GM23338 (cell line): ENCODE measurements at regions not wholly inside any gene's neighbourhood (a gene's known extent, or its start where the extent isn't known, plus 50 kb on each side); places are given as distances from the start of the nearest gene placed in this dataset.

Source experiments
- ATAC-seq: fragments of 200-7000 bp; cut with Tn5 transposase; 3 replicates; pipeline ENCODE4 v1.9.1; 2020
- DNase-seq: peaks from one replicate; pipeline ENCODE4 v3.0.0-alpha.2; 2015; ENCODE audit warnings: low spot score
- H2AFZ ChIP-seq: fragments of 200-600 bp; sonication (generic); 2 replicates; pipeline ENCODE4 v1.8.0; 2016; ENCODE audit warnings: antibody characterized with exemption, mild to moderate bottlenecking, moderate library complexity
- H3F3A ChIP-seq: fragments of 200-600 bp; sonication (generic); replicated peaks from 2 replicates; pipeline ENCODE4 v1.8.0; 2017; ENCODE audit warnings: antibody characterized with exemption, mixed run types, low read depth
- H3K27ac ChIP-seq: fragments of 200-600 bp; sonication (generic); 2 replicates; pipeline ENCODE4 v1.6.1; 2016; ENCODE audit warnings: low read depth
- H3K27me3 ChIP-seq: fragments of 200-600 bp; sonication (generic); 2 replicates; pipeline ENCODE4 v1.8.0; 2016; ENCODE audit warnings: mild to moderate bottlenecking, mixed run types, moderate library complexity; ENCODE audit not compliant: insufficient read depth
- H3K36me3 ChIP-seq: fragments of 200-600 bp; sonication (generic); 2 replicates; pipeline ENCODE4 v1.8.0; 2016; ENCODE audit warnings: mild to moderate bottlenecking; ENCODE audit not compliant: insufficient read depth
- H3K4me1 ChIP-seq: fragments of 200-600 bp; sonication (generic); 2 replicates; pipeline ENCODE4 v1.8.0; 2016; ENCODE audit warnings: mild to moderate bottlenecking, moderate library complexity; ENCODE audit not compliant: insufficient read depth
- H3K4me2 ChIP-seq: fragments of 200-600 bp; sonication (generic); 2 replicates; pipeline ENCODE4 v1.7.1; 2017; ENCODE audit warnings: mixed run types
- H3K4me3 ChIP-seq: fragments of 200-600 bp; sonication (generic); 2 replicates; pipeline ENCODE4 v1.6.1; 2016; ENCODE audit warnings: mixed run types
- H3K79me2 ChIP-seq: fragments of 200-600 bp; sonication (generic); replicated peaks from 2 replicates; pipeline ENCODE4 v1.8.0; 2017; ENCODE audit warnings: mild to moderate bottlenecking; ENCODE audit not compliant: insufficient read depth
- H3K9me2 ChIP-seq: fragments of 200-600 bp; sonication (generic); 2 replicates; pipeline ENCODE4 v1.8.0; 2017; ENCODE audit not compliant: insufficient read depth
- H4K20me1 ChIP-seq: fragments of 200-600 bp; sonication (generic); replicated peaks from 2 replicates; pipeline ENCODE4 v1.8.0; 2017; ENCODE audit warnings: mild to moderate bottlenecking; ENCODE audit not compliant: insufficient read depth
- H3K27ac Mint-ChIP-seq: 2 replicates; pipeline ENCODE4 v1.8.0; 2020; ENCODE audit warnings: inconsistent platforms, mild to moderate bottlenecking, moderate library complexity, mixed read lengths
- H3K27me3 Mint-ChIP-seq: 3 replicates; pipeline ENCODE4 v1.8.0; 2022; ENCODE audit warnings: low read depth, mild to moderate bottlenecking, moderate library complexity, mixed read lengths, inconsistent platforms; ENCODE audit not compliant: insufficient read depth, poor library complexity
- H3K36me3 Mint-ChIP-seq: 3 replicates; pipeline ENCODE4 v1.8.0; 2021; ENCODE audit warnings: low read depth, mild to moderate bottlenecking, inconsistent platforms, moderate library complexity, mixed read lengths
- H3K4me1 Mint-ChIP-seq: 3 replicates; pipeline ENCODE4 v1.8.0; 2020; ENCODE audit warnings: mild to moderate bottlenecking, inconsistent platforms, mixed read lengths
- H3K4me3 Mint-ChIP-seq: 3 replicates; pipeline ENCODE4 v1.8.0; 2021; ENCODE audit warnings: moderate library complexity, mild to moderate bottlenecking, inconsistent platforms, mixed read lengths
- H3K9me3 Mint-ChIP-seq: 3 replicates; pipeline ENCODE4 v1.8.0; 2020; ENCODE audit warnings: moderate library complexity, mild to moderate bottlenecking, inconsistent platforms, mixed read lengths
- CREB1 ChIP-seq: fragments of 250-450 bp; sonication (Bioruptor Pico); IDR thresholded peaks from 2 replicates; pipeline ENCODE4 v1.5.0; 2020; ENCODE audit warnings: low read depth, mild to moderate bottlenecking, moderate library complexity
- EZH2 ChIP-seq: fragments of 200-600 bp; sonication (generic); IDR thresholded peaks from one replicate; pipeline ENCODE4 v1.8.0; 2017; ENCODE audit warnings: antibody characterized with exemption, mild to moderate bottlenecking, low read depth; ENCODE audit not compliant: unreplicated experiment
- EZH2phosphoT487 ChIP-seq: fragments of 200-600 bp; sonication (generic); IDR thresholded peaks from one replicate; pipeline ENCODE4 v1.8.1; 2018; ENCODE audit warnings: antibody characterized with exemption; ENCODE audit not compliant: unreplicated experiment
- JUNB ChIP-seq: IDR thresholded peaks from one replicate; pipeline ENCODE4 v1.6.1; 2016; ENCODE audit warnings: antibody characterized with exemption; ENCODE audit not compliant: unreplicated experiment
- NANOG ChIP-seq: IDR thresholded peaks from 2 replicates; pipeline ENCODE4 v1.6.1; 2016; ENCODE audit warnings: antibody characterized with exemption, borderline replicate concordance
- POLR2AphosphoS5 ChIP-seq: IDR thresholded peaks from 2 replicates; pipeline ENCODE4 v1.6.1; 2016; ENCODE audit warnings: antibody characterized with exemption, low read depth
- STAT1 ChIP-seq: IDR thresholded peaks from one replicate; pipeline ENCODE4 v1.6.1; 2016; ENCODE audit warnings: antibody characterized with exemption; ENCODE audit not compliant: unreplicated experiment
- ZNF114 ChIP-seq: fragments of 250-450 bp; sonication (Bioruptor Pico); IDR thresholded peaks from 2 replicates; pipeline ENCODE4 v1.5.0; 2020; ENCODE audit warnings: mild to moderate bottlenecking, moderate library complexity
- ZNF331 ChIP-seq: fragments of 250-450 bp; sonication (Bioruptor Pico); IDR thresholded peaks from 2 replicates; pipeline ENCODE4 v1.5.0; 2020; ENCODE audit warnings: low read depth, mild to moderate bottlenecking, moderate library complexity
- TF ChIP-seq, protein P1 (sequence below), 2 experiments: fragments of 200-600 bp in 1 of 2; sonication (generic) in 1 of 2; conservative IDR thresholded peaks; 2 replicates each; pipeline versions ENCODE4 v1.5.1 to v1.6.1; 2016 to 2017; ENCODE audit warnings: antibody characterized with exemption in 2 of 2, low read depth in 2 of 2, mild to moderate bottlenecking in 2 of 2, moderate library complexity in 1 of 2
- TF ChIP-seq, protein P2 (sequence below): IDR thresholded peaks from 2 replicates; pipeline ENCODE4 v1.6.1; 2016; ENCODE audit warnings: antibody characterized with exemption
- TF ChIP-seq, protein P3 (sequence below): fragments of 250-450 bp; sonication (Bioruptor Pico); IDR thresholded peaks from 2 replicates; pipeline ENCODE4 v1.5.0; 2020; ENCODE audit warnings: mild to moderate bottlenecking, moderate library complexity
- TF ChIP-seq, protein P4 (sequence below): IDR thresholded peaks from one replicate; pipeline ENCODE4 v1.6.1; 2018; ENCODE audit warnings: antibody characterized with exemption; ENCODE audit not compliant: unreplicated experiment

DNA sequence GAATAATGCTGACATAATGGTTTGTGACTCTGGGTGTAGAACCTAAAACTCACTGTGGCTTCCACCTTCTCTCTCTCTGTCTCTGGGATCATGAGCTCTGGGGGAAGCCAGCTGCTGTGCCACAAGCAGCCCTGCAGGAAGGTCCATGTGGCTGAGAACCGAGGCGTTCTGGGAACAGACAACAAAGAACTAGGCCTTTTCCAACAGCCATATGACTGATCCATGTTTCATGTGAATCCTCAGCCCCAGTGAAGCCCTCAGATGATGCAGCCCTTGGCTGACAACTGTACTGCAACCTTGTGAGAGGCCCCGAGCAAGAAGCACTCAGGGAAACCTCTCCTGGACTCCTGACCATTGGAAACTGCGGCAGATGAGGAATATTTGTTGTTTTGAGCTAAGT, 56.6 kb downstream of the HLA-G start:
- H3K4me3 Mint-ChIP-seq: no peak overlapping the region
- H3K27ac ChIP-seq: no peak overlapping the region
- peaks cover 3% of the 10 kb centered on the region; the same call in 1 of the 2 replicates for H3K4me1 ChIP-seq
- H3K9me3 Mint-ChIP-seq: peaks cover 27% of the 10 kb centered on the region
- no peak overlapping the region for H2AFZ ChIP-seq
- H3K36me3 ChIP-seq: no peaks in the 10 kb centered on the region
- no peaks in the 10 kb centered on the region for H3K9me2 ChIP-seq
- H3K4me1 Mint-ChIP-seq: no peaks in the 10 kb centered on the region; the same call in 1 of the 3 replicates
- H3K4me3 ChIP-seq: no peak overlapping the region
- ATAC-seq: no peak
- H3K27me3 ChIP-seq: peaks cover 31% of the 10 kb centered on the region
- H3K27me3 Mint-ChIP-seq: peaks cover 28% of the 10 kb centered on the region
- H3K79me2 ChIP-seq: no peaks in the 10 kb centered on the region
- DNase-seq: no peak
- H3K36me3 Mint-ChIP-seq: peaks cover 11% of the 10 kb centered on the region
- H4K20me1 ChIP-seq: no peaks in the 10 kb centered on the region
- H3F3A ChIP-seq: no peaks in the 10 kb centered on the region
- TF ChIP-seq STAT1 (no peak), ZNF114 (no peak), EZH2phosphoT487 (no peak), JUNB (no peak), CREB1 (CRISPR knock-in tag) (no peak), ZNF331 (CRISPR knock-in tag) (no peak), POLR2AphosphoS5 (no peak), NANOG (no peak), EZH2 (no peak)
- TF ChIP-seq, protein P1, sequence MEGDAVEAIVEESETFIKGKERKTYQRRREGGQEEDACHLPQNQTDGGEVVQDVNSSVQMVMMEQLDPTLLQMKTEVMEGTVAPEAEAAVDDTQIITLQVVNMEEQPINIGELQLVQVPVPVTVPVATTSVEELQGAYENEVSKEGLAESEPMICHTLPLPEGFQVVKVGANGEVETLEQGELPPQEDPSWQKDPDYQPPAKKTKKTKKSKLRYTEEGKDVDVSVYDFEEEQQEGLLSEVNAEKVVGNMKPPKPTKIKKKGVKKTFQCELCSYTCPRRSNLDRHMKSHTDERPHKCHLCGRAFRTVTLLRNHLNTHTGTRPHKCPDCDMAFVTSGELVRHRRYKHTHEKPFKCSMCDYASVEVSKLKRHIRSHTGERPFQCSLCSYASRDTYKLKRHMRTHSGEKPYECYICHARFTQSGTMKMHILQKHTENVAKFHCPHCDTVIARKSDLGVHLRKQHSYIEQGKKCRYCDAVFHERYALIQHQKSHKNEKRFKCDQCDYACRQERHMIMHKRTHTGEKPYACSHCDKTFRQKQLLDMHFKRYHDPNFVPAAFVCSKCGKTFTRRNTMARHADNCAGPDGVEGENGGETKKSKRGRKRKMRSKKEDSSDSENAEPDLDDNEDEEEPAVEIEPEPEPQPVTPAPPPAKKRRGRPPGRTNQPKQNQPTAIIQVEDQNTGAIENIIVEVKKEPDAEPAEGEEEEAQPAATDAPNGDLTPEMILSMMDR (conservative IDR thresholded peaks at IDR 0.05; ENCODE audit: low read depth in 2 of 2): no peak
- TF ChIP-seq, protein P2, sequence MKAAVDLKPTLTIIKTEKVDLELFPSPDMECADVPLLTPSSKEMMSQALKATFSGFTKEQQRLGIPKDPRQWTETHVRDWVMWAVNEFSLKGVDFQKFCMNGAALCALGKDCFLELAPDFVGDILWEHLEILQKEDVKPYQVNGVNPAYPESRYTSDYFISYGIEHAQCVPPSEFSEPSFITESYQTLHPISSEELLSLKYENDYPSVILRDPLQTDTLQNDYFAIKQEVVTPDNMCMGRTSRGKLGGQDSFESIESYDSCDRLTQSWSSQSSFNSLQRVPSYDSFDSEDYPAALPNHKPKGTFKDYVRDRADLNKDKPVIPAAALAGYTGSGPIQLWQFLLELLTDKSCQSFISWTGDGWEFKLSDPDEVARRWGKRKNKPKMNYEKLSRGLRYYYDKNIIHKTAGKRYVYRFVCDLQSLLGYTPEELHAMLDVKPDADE: no peak
- TF ChIP-seq, protein P3, sequence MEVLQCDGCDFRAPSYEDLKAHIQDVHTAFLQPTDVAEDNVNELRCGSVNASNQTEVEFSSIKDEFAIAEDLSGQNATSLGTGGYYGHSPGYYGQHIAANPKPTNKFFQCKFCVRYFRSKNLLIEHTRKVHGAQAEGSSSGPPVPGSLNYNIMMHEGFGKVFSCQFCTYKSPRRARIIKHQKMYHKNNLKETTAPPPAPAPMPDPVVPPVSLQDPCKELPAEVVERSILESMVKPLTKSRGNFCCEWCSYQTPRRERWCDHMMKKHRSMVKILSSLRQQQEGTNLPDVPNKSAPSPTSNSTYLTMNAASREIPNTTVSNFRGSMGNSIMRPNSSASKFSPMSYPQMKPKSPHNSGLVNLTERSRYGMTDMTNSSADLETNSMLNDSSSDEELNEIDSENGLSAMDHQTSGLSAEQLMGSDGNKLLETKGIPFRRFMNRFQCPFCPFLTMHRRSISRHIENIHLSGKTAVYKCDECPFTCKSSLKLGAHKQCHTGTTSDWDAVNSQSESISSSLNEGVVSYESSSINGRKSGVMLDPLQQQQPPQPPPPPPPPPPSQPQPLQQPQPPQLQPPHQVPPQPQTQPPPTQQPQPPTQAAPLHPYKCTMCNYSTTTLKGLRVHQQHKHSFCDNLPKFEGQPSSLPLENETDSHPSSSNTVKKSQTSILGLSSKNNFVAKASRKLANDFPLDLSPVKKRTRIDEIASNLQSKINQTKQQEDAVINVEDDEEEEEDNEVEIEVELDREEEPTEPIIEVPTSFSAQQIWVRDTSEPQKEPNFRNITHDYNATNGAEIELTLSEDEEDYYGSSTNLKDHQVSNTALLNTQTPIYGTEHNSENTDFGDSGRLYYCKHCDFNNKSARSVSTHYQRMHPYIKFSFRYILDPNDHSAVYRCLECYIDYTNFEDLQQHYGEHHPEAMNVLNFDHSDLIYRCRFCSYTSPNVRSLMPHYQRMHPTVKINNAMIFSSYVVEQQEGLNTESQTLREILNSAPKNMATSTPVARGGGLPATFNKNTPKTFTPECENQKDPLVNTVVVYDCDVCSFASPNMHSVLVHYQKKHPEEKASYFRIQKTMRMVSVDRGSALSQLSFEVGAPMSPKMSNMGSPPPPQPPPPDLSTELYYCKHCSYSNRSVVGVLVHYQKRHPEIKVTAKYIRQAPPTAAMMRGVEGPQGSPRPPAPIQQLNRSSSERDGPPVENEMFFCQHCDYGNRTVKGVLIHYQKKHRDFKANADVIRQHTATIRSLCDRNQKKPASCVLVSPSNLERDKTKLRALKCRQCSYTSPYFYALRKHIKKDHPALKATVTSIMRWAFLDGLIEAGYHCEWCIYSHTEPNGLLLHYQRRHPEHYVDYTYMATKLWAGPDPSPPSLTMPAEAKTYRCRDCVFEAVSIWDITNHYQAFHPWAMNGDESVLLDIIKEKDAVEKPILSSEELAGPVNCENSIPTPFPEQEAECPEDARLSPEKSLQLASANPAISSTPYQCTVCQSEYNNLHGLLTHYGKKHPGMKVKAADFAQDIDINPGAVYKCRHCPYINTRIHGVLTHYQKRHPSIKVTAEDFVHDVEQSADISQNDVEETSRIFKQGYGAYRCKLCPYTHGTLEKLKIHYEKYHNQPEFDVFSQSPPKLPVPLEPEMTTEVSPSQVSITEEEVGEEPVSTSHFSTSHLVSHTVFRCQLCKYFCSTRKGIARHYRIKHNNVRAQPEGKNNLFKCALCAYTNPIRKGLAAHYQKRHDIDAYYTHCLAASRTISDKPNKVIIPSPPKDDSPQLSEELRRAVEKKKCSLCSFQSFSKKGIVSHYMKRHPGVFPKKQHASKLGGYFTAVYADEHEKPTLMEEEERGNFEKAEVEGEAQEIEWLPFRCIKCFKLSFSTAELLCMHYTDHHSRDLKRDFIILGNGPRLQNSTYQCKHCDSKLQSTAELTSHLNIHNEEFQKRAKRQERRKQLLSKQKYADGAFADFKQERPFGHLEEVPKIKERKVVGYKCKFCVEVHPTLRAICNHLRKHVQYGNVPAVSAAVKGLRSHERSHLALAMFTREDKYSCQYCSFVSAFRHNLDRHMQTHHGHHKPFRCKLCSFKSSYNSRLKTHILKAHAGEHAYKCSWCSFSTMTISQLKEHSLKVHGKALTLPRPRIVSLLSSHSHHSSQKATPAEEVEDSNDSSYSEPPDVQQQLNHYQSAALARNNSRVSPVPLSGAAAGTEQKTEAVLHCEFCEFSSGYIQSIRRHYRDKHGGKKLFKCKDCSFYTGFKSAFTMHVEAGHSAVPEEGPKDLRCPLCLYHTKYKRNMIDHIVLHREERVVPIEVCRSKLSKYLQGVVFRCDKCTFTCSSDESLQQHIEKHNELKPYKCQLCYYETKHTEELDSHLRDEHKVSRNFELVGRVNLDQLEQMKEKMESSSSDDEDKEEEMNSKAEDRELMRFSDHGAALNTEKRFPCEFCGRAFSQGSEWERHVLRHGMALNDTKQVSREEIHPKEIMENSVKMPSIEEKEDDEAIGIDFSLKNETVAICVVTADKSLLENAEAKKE (CRISPR knock-in tag): no peak
- TF ChIP-seq, protein P4, sequence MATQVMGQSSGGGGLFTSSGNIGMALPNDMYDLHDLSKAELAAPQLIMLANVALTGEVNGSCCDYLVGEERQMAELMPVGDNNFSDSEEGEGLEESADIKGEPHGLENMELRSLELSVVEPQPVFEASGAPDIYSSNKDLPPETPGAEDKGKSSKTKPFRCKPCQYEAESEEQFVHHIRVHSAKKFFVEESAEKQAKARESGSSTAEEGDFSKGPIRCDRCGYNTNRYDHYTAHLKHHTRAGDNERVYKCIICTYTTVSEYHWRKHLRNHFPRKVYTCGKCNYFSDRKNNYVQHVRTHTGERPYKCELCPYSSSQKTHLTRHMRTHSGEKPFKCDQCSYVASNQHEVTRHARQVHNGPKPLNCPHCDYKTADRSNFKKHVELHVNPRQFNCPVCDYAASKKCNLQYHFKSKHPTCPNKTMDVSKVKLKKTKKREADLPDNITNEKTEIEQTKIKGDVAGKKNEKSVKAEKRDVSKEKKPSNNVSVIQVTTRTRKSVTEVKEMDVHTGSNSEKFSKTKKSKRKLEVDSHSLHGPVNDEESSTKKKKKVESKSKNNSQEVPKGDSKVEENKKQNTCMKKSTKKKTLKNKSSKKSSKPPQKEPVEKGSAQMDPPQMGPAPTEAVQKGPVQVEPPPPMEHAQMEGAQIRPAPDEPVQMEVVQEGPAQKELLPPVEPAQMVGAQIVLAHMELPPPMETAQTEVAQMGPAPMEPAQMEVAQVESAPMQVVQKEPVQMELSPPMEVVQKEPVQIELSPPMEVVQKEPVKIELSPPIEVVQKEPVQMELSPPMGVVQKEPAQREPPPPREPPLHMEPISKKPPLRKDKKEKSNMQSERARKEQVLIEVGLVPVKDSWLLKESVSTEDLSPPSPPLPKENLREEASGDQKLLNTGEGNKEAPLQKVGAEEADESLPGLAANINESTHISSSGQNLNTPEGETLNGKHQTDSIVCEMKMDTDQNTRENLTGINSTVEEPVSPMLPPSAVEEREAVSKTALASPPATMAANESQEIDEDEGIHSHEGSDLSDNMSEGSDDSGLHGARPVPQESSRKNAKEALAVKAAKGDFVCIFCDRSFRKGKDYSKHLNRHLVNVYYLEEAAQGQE: no peak
- H3K4me2 ChIP-seq: no peak overlapping the region
- no peak overlapping the region for H3K27ac Mint-ChIP-seq
